IMR-90 (cell line): ENCODE measurements at regions not wholly inside any gene's neighbourhood (a gene's known extent, or its start where the extent isn't known, plus 50 kb on each side); places are given as distances from the start of the nearest gene placed in this dataset.

Source experiments
- ATAC-seq: fragments of 200-7000 bp; cut with Tn5 transposase; 2 replicates; pipeline ENCODE4 v1.9.1; 2020; ENCODE audit warnings: low read depth, mild to moderate bottlenecking, moderate library complexity
- BruUV-seq: library from RNA; stranded (reverse); fragments of 400-500 nt; replicated peaks from 2 replicates; lab custom pipeline; 2021; lab: Mats Ljungman, UMichigan
- CTCF ChIA-PET: fragments of 300-600 bp; formaldehyde crosslinking; extraction: SDS; loops from one replicate; lab custom pipeline; 2021; ENCODE audit warnings: antibody characterized with exemption; lab: Yijun Ruan, JAX
- POLR2A ChIA-PET: fragments of 300-600 bp; sonication (Branson Sonifier 250); formaldehyde crosslinking; loops from one replicate; lab custom pipeline; 2022; ENCODE audit warnings: antibody characterized with exemption; ENCODE audit not compliant: unreplicated experiment; lab: Charles Lee
- DNase-seq: peaks from one replicate; pipeline ENCODE4 v3.0.0; 2013
- H2AFZ ChIP-seq: replicated peaks from 2 replicates; pipeline ENCODE3; 2013; ENCODE audit warnings: low read length, mild to moderate bottlenecking; ENCODE audit not compliant: poor library complexity
- H2AK5ac ChIP-seq: 2 replicates; pipeline ENCODE4 v1.6.1; 2013; ENCODE audit warnings: low read depth, low read length, inconsistent platforms
- H2AK9ac ChIP-seq: replicated peaks from 2 replicates; pipeline ENCODE3; 2013; ENCODE audit warnings: mild to moderate bottlenecking, low read depth, low read length, moderate library complexity; ENCODE audit not compliant: poor library complexity
- H2BK120ac ChIP-seq: 2 replicates; pipeline ENCODE4 v1.6.1; 2013; ENCODE audit warnings: low read depth, low read length, inconsistent platforms
- H2BK15ac ChIP-seq: 3 replicates; pipeline ENCODE4 v1.6.1; 2013; ENCODE audit warnings: low read depth, low read length, inconsistent platforms
- H2BK20ac ChIP-seq: 2 replicates; pipeline ENCODE4 v1.6.1; 2013; ENCODE audit warnings: low read depth, mild to moderate bottlenecking, inconsistent platforms, low read length, moderate library complexity
- H2BK5ac ChIP-seq: 2 replicates; pipeline ENCODE4 v1.6.1; 2013; ENCODE audit warnings: mild to moderate bottlenecking, low read depth, low read length, inconsistent platforms; ENCODE audit not compliant: poor library complexity, severe bottlenecking
- H3K14ac ChIP-seq: replicated peaks from 2 replicates; pipeline ENCODE4 v1.6.1; 2013; ENCODE audit warnings: low read depth, low read length, inconsistent platforms
- H3K18ac ChIP-seq: 2 replicates; pipeline ENCODE4 v1.6.1; 2013; ENCODE audit warnings: low read depth, low read length, control low read depth
- H3K23ac ChIP-seq: 2 replicates; pipeline ENCODE4 v1.6.1; 2013; ENCODE audit warnings: low read depth, low read length, inconsistent platforms
- H3K27ac ChIP-seq: 2 replicates; pipeline ENCODE4 v1.5.1; 2013; ENCODE audit warnings: mild to moderate bottlenecking, control low read depth, low read length; ENCODE audit not compliant: insufficient read depth
- H3K27me3 ChIP-seq: 2 replicates; pipeline ENCODE4 v1.6.1; 2013; ENCODE audit warnings: low read length; ENCODE audit not compliant: control insufficient read depth, insufficient read depth
- H3K36me3 ChIP-seq: 2 replicates; pipeline ENCODE4 v1.6.1; 2013; ENCODE audit warnings: low read length, mixed read lengths; ENCODE audit not compliant: control insufficient read depth, insufficient read depth
- H3K4ac ChIP-seq: 2 replicates; pipeline ENCODE4 v1.6.1; 2013; ENCODE audit warnings: low read depth, low read length, inconsistent platforms
- H3K4me1 ChIP-seq: 2 replicates; pipeline ENCODE4 v1.6.1; 2013; ENCODE audit warnings: low read length, mixed read lengths; ENCODE audit not compliant: control insufficient read depth, insufficient read depth
- H3K4me2 ChIP-seq: 2 replicates; pipeline ENCODE4 v1.6.1; 2013; ENCODE audit warnings: low read depth, mild to moderate bottlenecking, control low read depth, low read length, moderate library complexity
- H3K4me3 ChIP-seq: 2 replicates; pipeline ENCODE4 v1.5.1; 2013; ENCODE audit warnings: low read depth, mild to moderate bottlenecking, control low read depth, low read length, moderate library complexity; ENCODE audit not compliant: insufficient read depth
- H3K56ac ChIP-seq: 2 replicates; pipeline ENCODE4 v1.6.1; 2013; ENCODE audit warnings: low read length, inconsistent platforms; ENCODE audit not compliant: insufficient read depth; ENCODE audit errors: extremely low read depth
- H3K79me1 ChIP-seq, 2 experiments: 2 replicates each; pipeline ENCODE4 v1.6.1; 2013; ENCODE audit warnings: low read length in 2 of 2, inconsistent platforms in 1 of 2, low read depth in 1 of 2
- H3K9ac ChIP-seq: 2 replicates; pipeline ENCODE4 v1.6.1; 2013; ENCODE audit warnings: low read depth, low read length, control low read depth
- H3K9me1 ChIP-seq: 2 replicates; pipeline ENCODE4 v1.6.1; 2013; ENCODE audit warnings: low read length, inconsistent platforms; ENCODE audit not compliant: insufficient read depth
- H3K9me3 ChIP-seq: 2 replicates; pipeline ENCODE4 v1.6.1; 2013; ENCODE audit warnings: low read length; ENCODE audit not compliant: control insufficient read depth, insufficient read depth
- H4K20me1 ChIP-seq: 2 replicates; pipeline ENCODE4 v1.6.1; 2013; ENCODE audit warnings: low read length, inconsistent platforms; ENCODE audit not compliant: insufficient read depth
- H4K5ac ChIP-seq: 2 replicates; pipeline ENCODE4 v1.6.1; 2013; ENCODE audit warnings: mild to moderate bottlenecking, low read depth, low read length, control low read depth
- H4K8ac ChIP-seq, 2 experiments: 2 replicates each; pipeline ENCODE4 v1.6.1; 2013; ENCODE audit warnings: low read depth in 2 of 2, low read length in 2 of 2, control low read depth in 1 of 2, inconsistent platforms in 1 of 2
- H4K91ac ChIP-seq: 2 replicates; pipeline ENCODE4 v1.6.1; 2013; ENCODE audit warnings: low read depth, low read length, inconsistent platforms; ENCODE audit not compliant: insufficient read depth
- CEBPB ChIP-seq: IDR thresholded peaks from 2 replicates; pipeline ENCODE4 v1.6.1; 2012; ENCODE audit warnings: low read depth, low read length, improper control_type of control experiment
- CHD1 ChIP-seq: IDR thresholded peaks from 2 replicates; pipeline ENCODE4 v1.6.1; 2012; ENCODE audit warnings: low read depth, low read length, improper control_type of control experiment
- MAZ ChIP-seq: IDR thresholded peaks from 2 replicates; pipeline ENCODE4 v1.6.1; 2012; ENCODE audit warnings: low read depth, mild to moderate bottlenecking, low read length, improper control_type of control experiment, moderate library complexity, borderline replicate concordance
- POLR2A ChIP-seq: IDR thresholded peaks from 2 replicates; pipeline ENCODE4 v1.6.1; 2012; ENCODE audit warnings: mild to moderate bottlenecking, low read depth, low read length
- dilution Hi-C: fragments of 300-500 bp; cut with HindIII; formaldehyde crosslinking; loops from one replicate; pipeline ENCODE4 v1.14.3; 2018; ENCODE audit warnings: low sequenced_read_pairs; ENCODE audit not compliant: unreplicated experiment
- in situ Hi-C: fragments of 300-500 bp; cut with MboI; formaldehyde crosslinking; loops from 3 replicates; pipeline ENCODE4 v1.14.3; 2019; ENCODE audit warnings: low sequenced_read_pairs, inconsistent platforms, mixed read lengths
- intact Hi-C: fragments of 100-400 bp; cut with micrococcal nuclease; formaldehyde crosslinking; loops from 2 replicates; pipeline ENCODE4 v1.10.0; 2022
- TF ChIP-seq, protein P1 (sequence below): fragments of 150-350 bp; IDR thresholded peaks from 2 replicates; pipeline ENCODE4 v1.6.1; 2017; ENCODE audit warnings: mild to moderate bottlenecking, antibody characterized with exemption, low read length, low read depth

DNA sequence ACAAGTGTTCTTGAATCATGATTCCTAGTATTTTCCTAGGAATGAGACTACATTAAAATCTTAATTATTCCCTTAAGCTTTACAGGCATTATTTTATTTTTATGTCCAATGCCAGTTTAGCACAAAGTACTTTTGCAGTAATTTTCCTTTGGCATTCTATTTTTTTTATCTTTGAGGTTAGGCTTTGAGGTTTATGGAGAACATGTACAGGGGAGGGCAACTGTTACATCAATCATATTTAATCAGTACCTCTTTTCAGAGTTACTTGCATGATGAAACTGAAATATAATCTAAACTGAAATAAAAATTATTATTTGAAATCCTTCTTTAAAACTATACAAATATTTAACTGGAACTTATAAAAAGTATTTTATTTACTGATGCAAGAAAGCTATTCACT, 118.2 kb upstream of the MPDZ start:
- POLR2A ChIA-PET, result no interaction called here

More for the DNA sequence above, 118.2 kb upstream of the MPDZ start:
- Histone ChIP-seq H2BK5ac (no peak overlapping the region), H2BK15ac (no peak overlapping the region), H2AK9ac (no peak overlapping the region), H3K36me3 (no peaks in the 10 kb centered on the region), H3K4me2 (no peak overlapping the region), H3K23ac (no peak overlapping the region), H3K9me3 (no peaks in the 10 kb centered on the region), H3K27ac (no peak overlapping the region), H3K79me1 (no peaks in the 10 kb centered on the region), H4K8ac (no peak overlapping the region), H3K56ac (no peak overlapping the region), H4K20me1 (no peaks in the 10 kb centered on the region), H2AFZ (no peak overlapping the region), H3K27me3 (no peaks in the 10 kb centered on the region), H3K4me3 (no peak overlapping the region), H3K4ac (no peak overlapping the region), H3K9ac (no peak overlapping the region), H3K9me1 (no peaks in the 10 kb centered on the region), H3K14ac (no peak overlapping the region), H2AK5ac (no peak overlapping the region), H2BK120ac (no peak overlapping the region), H4K91ac (no peak overlapping the region), H2BK20ac (no peak overlapping the region), H3K4me1 (no peaks in the 10 kb centered on the region), H4K5ac (no peak overlapping the region), H3K18ac (no peak overlapping the region)
- BruUV-seq, result no TSS peak
- ATAC-seq (no peak), DNase-seq (no peak)
- TF ChIP-seq, protein P1, sequence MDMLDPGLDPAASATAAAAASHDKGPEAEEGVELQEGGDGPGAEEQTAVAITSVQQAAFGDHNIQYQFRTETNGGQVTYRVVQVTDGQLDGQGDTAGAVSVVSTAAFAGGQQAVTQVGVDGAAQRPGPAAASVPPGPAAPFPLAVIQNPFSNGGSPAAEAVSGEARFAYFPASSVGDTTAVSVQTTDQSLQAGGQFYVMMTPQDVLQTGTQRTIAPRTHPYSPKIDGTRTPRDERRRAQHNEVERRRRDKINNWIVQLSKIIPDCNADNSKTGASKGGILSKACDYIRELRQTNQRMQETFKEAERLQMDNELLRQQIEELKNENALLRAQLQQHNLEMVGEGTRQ, result no peak
- TF ChIP-seq POLR2A (no peak), MAZ (no peak), CEBPB (no peak), CHD1 (no peak)
- dilution Hi-C loops, result no loop called here
- CTCF ChIA-PET, result interaction anchor here (1.0 kb wide), 1 partner anchor 30 kb away, joined by 3 read pairs; no protein-coding TSS in a partner anchor
- in situ Hi-C loops, result no loop called here
- intact Hi-C loops, result no loop called here
